HCT116 (cell line): ENCODE measurements at regions not wholly inside any gene's neighbourhood (a gene's known extent, or its start where the extent isn't known, plus 50 kb on each side); places are given as distances from the start of the nearest gene placed in this dataset.

Experiments used
- ATAC-seq: fragments of 200-7000 bp; cut with Tn5 transposase; 2 replicates; pipeline ENCODE4 v1.9.1; 2020; ENCODE audit warnings: mild to moderate bottlenecking, moderate library complexity
- BruUV-seq: library from RNA; stranded (reverse); fragments of 400-500 nt; replicated peaks from 2 replicates; lab custom pipeline; 2021; lab: Mats Ljungman, UMichigan
- CTCF ChIA-PET: fragments of 300-600 bp; sonication (Branson Sonifier 250); formaldehyde crosslinking; loops from one replicate; lab custom pipeline; 2021; ENCODE audit warnings: antibody characterized with exemption; lab: Charles Lee
- POLR2A ChIA-PET: fragments of 300-600, 350-600 bp; sonication (Branson Sonifier 250); formaldehyde crosslinking; loops from one replicate; lab custom pipeline; 2021; ENCODE audit warnings: antibody characterized with exemption; lab: Charles Lee
- RAD21 ChIA-PET, 2 experiments: fragments of 300-600 bp; sonication (Branson Sonifier 250); formaldehyde crosslinking; loops; one replicate each; lab custom pipeline; 2023; ENCODE audit warnings: low total read pairs in 2 of 2; ENCODE audit not compliant: uncharacterized antibody in 2 of 2, unreplicated experiment in 2 of 2, low non-redundant PET in 1 of 2; lab: Charles Lee
- DNase-seq: peaks from one replicate; pipeline ENCODE4 v3.0.0-alpha.2; 2010; ENCODE audit warnings: low read depth, low spot score
- H2AFZ ChIP-seq: fragments of 200-600 bp; shearing (Covaris generic), sonication (generic); 2 replicates; pipeline ENCODE4 v1.6.1; 2017; ENCODE audit warnings: low read depth, mixed run types, mixed read lengths, antibody characterized with exemption, low read length; ENCODE audit not compliant: poor library complexity, severe bottlenecking
- H3K27ac ChIP-seq: 2 replicates; pipeline ENCODE4 v1.5.1; 2012; ENCODE audit warnings: low read depth, low read length
- H3K27me3 ChIP-seq: fragments of 200-600 bp; sonication (generic); 2 replicates; pipeline ENCODE4 v1.6.1; 2016; ENCODE audit warnings: mixed run types, low read length, mixed read lengths; ENCODE audit not compliant: insufficient read depth
- H3K36me3 ChIP-seq, 2 experiments: fragments of 200-500 bp in 1 of 2; fragments of 200-600 bp in 1 of 2; sonication (Bioruptor generic) in 1 of 2; sonication (generic) in 1 of 2; 2 replicates each; pipeline versions ENCODE4 v1.5.1 to v1.6.1; 2014 to 2016; ENCODE audit warnings: low read length in 2 of 2, inconsistent platforms in 1 of 2, mixed read lengths in 1 of 2, mixed run types in 1 of 2; ENCODE audit not compliant: insufficient read depth in 2 of 2, control insufficient read depth in 1 of 2
- H3K4me1 ChIP-seq, 2 experiments: fragments of 200-600 bp in 1 of 2; sonication (generic) in 1 of 2; 2 replicates each; pipeline versions ENCODE4 v1.5.1 to v1.6.1; 2012 to 2017; ENCODE audit warnings: low read length in 2 of 2, inconsistent platforms in 1 of 2, mild to moderate bottlenecking in 1 of 2, mixed read lengths in 1 of 2, mixed run types in 1 of 2, moderate library complexity in 1 of 2; ENCODE audit not compliant: insufficient read depth in 2 of 2, control insufficient read depth in 1 of 2
- H3K4me2 ChIP-seq: fragments of 200-600 bp; sonication (generic); 2 replicates; pipeline ENCODE4 v1.6.1; 2017; ENCODE audit warnings: mixed run types, low read length, mixed read lengths
- H3K4me3 ChIP-seq, 2 experiments: fragments of 200-600 bp in 1 of 2; sonication (generic) in 1 of 2; replicated peaks in 1 of 2; 2 replicates each; pipeline ENCODE4 v1.5.1; 2011 to 2016; ENCODE audit warnings: low read length in 2 of 2, control low read depth in 1 of 2, low read depth in 1 of 2, mild to moderate bottlenecking in 1 of 2, mixed read lengths in 1 of 2, mixed run types in 1 of 2
- H3K79me2 ChIP-seq: fragments of 200-600 bp; sonication (generic); 2 replicates; pipeline ENCODE4 v1.6.1; 2017; ENCODE audit warnings: mild to moderate bottlenecking, mixed run types, low read length, moderate library complexity, mixed read lengths; ENCODE audit not compliant: insufficient read depth
- H3K9ac ChIP-seq: fragments of 200-600 bp; sonication (generic); 2 replicates; pipeline ENCODE4 v1.6.1; 2016; ENCODE audit warnings: low read length, mixed read lengths
- H3K9me2 ChIP-seq: fragments of 200-600 bp; sonication (generic), shearing (Covaris generic); 2 replicates; pipeline ENCODE4 v1.6.1; 2017; ENCODE audit warnings: mixed run types, mild to moderate bottlenecking, moderate library complexity; ENCODE audit not compliant: insufficient read depth
- H3K9me3 ChIP-seq, 2 experiments: fragments of 200-500 bp in 1 of 2; fragments of 200-600 bp in 1 of 2; sonication (Bioruptor generic) in 1 of 2; sonication (generic) in 1 of 2; 2 replicates each; pipeline ENCODE4 v1.6.1; 2014 to 2017; ENCODE audit warnings: low read length in 2 of 2, mixed read lengths in 2 of 2, inconsistent platforms in 1 of 2, low read depth in 1 of 2, mild to moderate bottlenecking in 1 of 2, mixed run types in 1 of 2, moderate library complexity in 1 of 2; ENCODE audit not compliant: control insufficient read depth in 1 of 2, insufficient read depth in 1 of 2
- H4K20me1 ChIP-seq: fragments of 200-600 bp; sonication (generic), shearing (Covaris generic); 2 replicates; pipeline ENCODE4 v1.6.1; 2017; ENCODE audit warnings: mixed run types, mild to moderate bottlenecking, moderate library complexity; ENCODE audit not compliant: insufficient read depth
- ATF3 ChIP-seq: IDR thresholded peaks from 2 replicates; pipeline ENCODE4 v1.6.1; 2012
- CBX3 ChIP-seq: IDR thresholded peaks from 2 replicates; pipeline ENCODE4 v1.6.1; 2012; ENCODE audit warnings: low read depth
- CTCF ChIP-seq, 3 experiments: fragments of 200-600 bp in 1 of 3; sonication (generic) in 1 of 3; IDR thresholded peaks in 2 of 3; conservative IDR thresholded peaks in 1 of 3; 2 replicates each; pipeline ENCODE4 v1.5.1; 2012 to 2017; ENCODE audit warnings: low read depth in 2 of 3, low read length in 2 of 3, antibody characterized with exemption in 1 of 3, borderline replicate concordance in 1 of 3, control low read depth in 1 of 3, mild to moderate bottlenecking in 1 of 3, mixed read lengths in 1 of 3, mixed run types in 1 of 3, moderate library complexity in 1 of 3; ENCODE audit not compliant: insufficient read depth in 1 of 3
- EGR1 ChIP-seq: IDR thresholded peaks from 2 replicates; pipeline ENCODE4 v1.6.1; 2012; ENCODE audit warnings: low read depth
- ELF1 ChIP-seq: IDR thresholded peaks from 2 replicates; pipeline ENCODE4 v1.6.1; 2012; ENCODE audit warnings: low read depth, borderline replicate concordance
- JUND ChIP-seq: IDR thresholded peaks from 2 replicates; pipeline ENCODE4 v1.6.1; 2012
- POLR2A ChIP-seq: IDR thresholded peaks from 2 replicates; pipeline ENCODE4 v1.7.0; 2011; ENCODE audit warnings: borderline replicate concordance; ENCODE audit not compliant: insufficient read depth, insufficient read length; ENCODE audit errors: extremely low read depth
- POLR2AphosphoS5 ChIP-seq: IDR thresholded peaks from 2 replicates; pipeline ENCODE4 v1.6.1; 2011; ENCODE audit warnings: mild to moderate bottlenecking, low read depth, low read length, moderate library complexity
- RAD21 ChIP-seq: IDR thresholded peaks from 2 replicates; pipeline ENCODE4 v1.6.1; 2012; ENCODE audit warnings: low read depth, mild to moderate bottlenecking
- ZBTB33 ChIP-seq: IDR thresholded peaks from 2 replicates; pipeline ENCODE4 v1.6.1; 2011; ENCODE audit warnings: mild to moderate bottlenecking, low read length, moderate library complexity; ENCODE audit not compliant: insufficient replicate concordance; ENCODE audit errors: extremely low read depth
- ZFX ChIP-seq: fragments of 450-650 bp; IDR thresholded peaks from 2 replicates; pipeline ENCODE4 v1.6.1; 2017
- intact Hi-C: fragments of 100-400 bp; cut with micrococcal nuclease; formaldehyde crosslinking; loops from 2 replicates; pipeline ENCODE4 v1.10.0; 2022
- TF ChIP-seq, protein P1 (sequence below): IDR thresholded peaks from 2 replicates; pipeline ENCODE4 v1.6.1; 2012
- TF ChIP-seq, protein P2 (sequence below): IDR thresholded peaks from 2 replicates; pipeline ENCODE4 v1.6.1; 2012; ENCODE audit warnings: low read depth

DNA sequence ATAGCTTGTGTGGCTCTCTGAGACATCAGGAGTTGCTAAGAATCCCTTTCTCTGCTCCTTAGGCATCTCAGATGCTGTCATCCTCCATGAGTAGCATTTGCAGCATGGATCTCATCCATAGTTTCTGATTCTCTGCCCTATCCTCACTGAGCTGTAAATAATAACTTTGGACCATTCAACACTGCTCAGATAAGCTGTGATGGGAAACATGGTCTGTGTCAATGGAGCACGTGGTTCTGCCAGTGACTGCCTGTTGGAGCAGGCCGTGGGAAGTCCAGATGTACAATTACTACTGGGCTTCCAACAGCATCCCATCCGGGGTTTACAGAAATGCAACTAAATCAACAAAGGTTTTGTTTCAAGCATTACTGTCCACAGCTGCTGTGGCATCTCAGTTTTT is 160.1 kb downstream of the OR4C45 start:
- Histone ChIP-seq H4K20me1 (no peaks in the 10 kb centered on the region), H3K79me2 (no peaks in the 10 kb centered on the region), H3K4me1 (no peaks in the 10 kb centered on the region), H2AFZ (no peak overlapping the region), H3K36me3 (no peaks in the 10 kb centered on the region), H3K4me3 (no peak overlapping the region), H3K9me2 (no peaks in the 10 kb centered on the region), H3K4me2 (no peak overlapping the region), H3K9ac (no peak overlapping the region), H3K27ac (no peak overlapping the region), H3K27me3 (no peaks in the 10 kb centered on the region), H3K9me3 (peaks cover 0 to 4% of the 10 kb centered on the region in 2 experiments; a peak in 2 of 4 replicates)
- ChIA-PET POLR2A (no interaction called here), RAD21 (no interaction called here), CTCF (no interaction called here)
- no peak for ATAC-seq
- no TSS peak for BruUV-seq
- DNase-seq = no peak
- no peak for TF ChIP-seq EGR1
- TF ChIP-seq, protein P1, sequence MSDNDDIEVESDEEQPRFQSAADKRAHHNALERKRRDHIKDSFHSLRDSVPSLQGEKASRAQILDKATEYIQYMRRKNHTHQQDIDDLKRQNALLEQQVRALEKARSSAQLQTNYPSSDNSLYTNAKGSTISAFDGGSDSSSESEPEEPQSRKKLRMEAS = no peak
- no peak for TF ChIP-seq RAD21
- TF ChIP-seq ATF3 = no peak
- TF ChIP-seq, protein P2, sequence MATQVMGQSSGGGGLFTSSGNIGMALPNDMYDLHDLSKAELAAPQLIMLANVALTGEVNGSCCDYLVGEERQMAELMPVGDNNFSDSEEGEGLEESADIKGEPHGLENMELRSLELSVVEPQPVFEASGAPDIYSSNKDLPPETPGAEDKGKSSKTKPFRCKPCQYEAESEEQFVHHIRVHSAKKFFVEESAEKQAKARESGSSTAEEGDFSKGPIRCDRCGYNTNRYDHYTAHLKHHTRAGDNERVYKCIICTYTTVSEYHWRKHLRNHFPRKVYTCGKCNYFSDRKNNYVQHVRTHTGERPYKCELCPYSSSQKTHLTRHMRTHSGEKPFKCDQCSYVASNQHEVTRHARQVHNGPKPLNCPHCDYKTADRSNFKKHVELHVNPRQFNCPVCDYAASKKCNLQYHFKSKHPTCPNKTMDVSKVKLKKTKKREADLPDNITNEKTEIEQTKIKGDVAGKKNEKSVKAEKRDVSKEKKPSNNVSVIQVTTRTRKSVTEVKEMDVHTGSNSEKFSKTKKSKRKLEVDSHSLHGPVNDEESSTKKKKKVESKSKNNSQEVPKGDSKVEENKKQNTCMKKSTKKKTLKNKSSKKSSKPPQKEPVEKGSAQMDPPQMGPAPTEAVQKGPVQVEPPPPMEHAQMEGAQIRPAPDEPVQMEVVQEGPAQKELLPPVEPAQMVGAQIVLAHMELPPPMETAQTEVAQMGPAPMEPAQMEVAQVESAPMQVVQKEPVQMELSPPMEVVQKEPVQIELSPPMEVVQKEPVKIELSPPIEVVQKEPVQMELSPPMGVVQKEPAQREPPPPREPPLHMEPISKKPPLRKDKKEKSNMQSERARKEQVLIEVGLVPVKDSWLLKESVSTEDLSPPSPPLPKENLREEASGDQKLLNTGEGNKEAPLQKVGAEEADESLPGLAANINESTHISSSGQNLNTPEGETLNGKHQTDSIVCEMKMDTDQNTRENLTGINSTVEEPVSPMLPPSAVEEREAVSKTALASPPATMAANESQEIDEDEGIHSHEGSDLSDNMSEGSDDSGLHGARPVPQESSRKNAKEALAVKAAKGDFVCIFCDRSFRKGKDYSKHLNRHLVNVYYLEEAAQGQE = no peak
- TF ChIP-seq CBX3 = no peak
- TF ChIP-seq ELF1 = no peak
- no peak for TF ChIP-seq JUND
- no peak for TF ChIP-seq ZBTB33
- no peak for TF ChIP-seq ZFX
- no peak for TF ChIP-seq POLR2A
- TF ChIP-seq CTCF (IDR thresholded peaks at IDR 0.05 in 2 of 3, conservative IDR thresholded peaks at IDR 0.05 in 1 of 3; ENCODE audit: borderline replicate concordance in 1 of 3, insufficient read depth in 1 of 3, low read depth in 2 of 3, low read length in 2 of 3) = no peak
- TF ChIP-seq POLR2AphosphoS5 = no peak
- intact Hi-C loops = no loop called here
